ENCODE measurements at regions not wholly inside any gene's neighbourhood (a gene's known extent, or its start where the extent isn't known, plus 50 kb on each side); places are given as distances from the start of the nearest gene placed in this dataset.

GRCh38 chr3:117669774-117670173, 960.2 kb downstream of the TUSC7 start:
- TF ChIP-seq CTCF (IDR thresholded peaks at IDR 0.05) (no peak), POLR2A (IDR thresholded peaks at IDR 0.05) (no peak)

Measured in thyroid gland (tissue), 4 donors.